Esophagus squamous epithelium (tissue), 4 donors: ENCODE measurements at regions not wholly inside any gene's neighbourhood (a gene's known extent, or its start where the extent isn't known, plus 50 kb on each side); places are given as distances from the start of the nearest gene placed in this dataset.

ENCODE experiments used
- CTCF ChIP-seq, 6 experiments: fragments of 450-650 bp in 4 of 6; fragments of 200-600 bp in 2 of 6; sonication (generic) in 2 of 6; IDR thresholded peaks; one replicate each; pipeline ENCODE4 v1.5.1; 2016 to 2019; ENCODE audit warnings: antibody characterized with exemption in 6 of 6, mild to moderate bottlenecking in 4 of 6, moderate library complexity in 4 of 6
- POLR2A ChIP-seq, 4 donors: fragments of 450-650 bp; IDR thresholded peaks; one replicate each; pipeline ENCODE4 v1.6.1; 2017; ENCODE audit warnings: antibody characterized with exemption in 4 of 4, mild to moderate bottlenecking in 4 of 4, moderate library complexity in 3 of 4

- TF ChIP-seq POLR2A (IDR thresholded peaks at IDR 0.05) (no peak), CTCF (IDR thresholded peaks at IDR 0.05) (no peak)
These were observed 1398.0 kb upstream of the NXPH2 start for GRCh38 chr2:140178234-140178633.
